ENCODE measurements at regions not wholly inside any gene's neighbourhood (a gene's known extent, or its start where the extent isn't known, plus 50 kb on each side); places are given as distances from the start of the nearest gene placed in this dataset.

- DNase-seq, result no peak
Measured at GRCh38 chr4:4595252-4595651, 53.4 kb upstream of the STX18 start.

GRCh38 chr4:4594285-4594920 is 52.6 kb upstream of the STX18 start:
- DNase-seq, result no peak

GRCh38 chr4:4593596-4594284 is 51.9 kb upstream of the STX18 start:
- peak in 1 of 4 experiments; percentile 7 for DNase-seq

- DNase-seq, result peak; percentile 5 to 16 (median 8)
Measured at GRCh38 chr4:4592414-4592813, 50.6 kb upstream of the STX18 start.
